ENCODE measurements at regions not wholly inside any gene's neighbourhood (a gene's known extent, or its start where the extent isn't known, plus 50 kb on each side); places are given as distances from the start of the nearest gene placed in this dataset.

- CTCF ChIA-PET = no interaction called here
- no peaks in the 10 kb centered on the region for H4K20me1 ChIP-seq (replicated peaks; ENCODE audit: control insufficient read depth, extremely low read depth, insufficient read depth, low read length)
- H3K4me2 ChIP-seq (ENCODE audit: insufficient read depth, low read length) = no peak overlapping the region
- H2AFZ ChIP-seq (ENCODE audit: low read depth, low read length) = no peak overlapping the region
- H3K9me1 ChIP-seq (replicated peaks; ENCODE audit: control insufficient read depth, extremely low read depth, insufficient read depth, low read length) = no peaks in the 10 kb centered on the region
- no peaks in the 10 kb centered on the region for H3K36me3 ChIP-seq (ENCODE audit: control insufficient read depth in 2 of 2, extremely low read depth in 1 of 2, insufficient read depth in 2 of 2, low read length in 2 of 2)
- H3K4me1 ChIP-seq (ENCODE audit: control insufficient read depth, extremely low read depth, insufficient read depth, low read length) = no peaks in the 10 kb centered on the region
- no peak overlapping the region for H3K27ac ChIP-seq (ENCODE audit: insufficient read depth, low read depth, low read length)
- dilution Hi-C loops (cut with MboI; ENCODE audit: extremely low pct_ligation_motif_present, low sequenced_read_pairs) = no loop called here
- no peaks in the 10 kb centered on the region for H3K27me3 ChIP-seq (ENCODE audit: control insufficient read depth in 2 of 2, insufficient read depth in 2 of 2, low read length in 2 of 2)
- FAIRE-seq (no peak), DNase-seq (ENCODE audit: low read depth, low spot score) (no peak)
- no TSS peak for BruUV-seq (replicated peaks)
- no peak overlapping the region for H3K9ac ChIP-seq (replicated peaks; ENCODE audit: extremely low read depth, insufficient read depth, low read length)
- H3K9me3 ChIP-seq (replicated peaks; ENCODE audit: control insufficient read depth, insufficient read depth, low read length) = peaks cover 2% of the 10 kb centered on the region
- POLR2A ChIA-PET = no interaction called here
- intact Hi-C loops (cut with micrococcal nuclease) = no loop called here
- TF ChIP-seq JUN (IDR thresholded peaks at IDR 0.05; ENCODE audit: borderline replicate concordance, insufficient read depth, insufficient read length, low read depth) (no peak), EZH2 (IDR thresholded peaks at IDR 0.05; ENCODE audit: borderline replicate concordance, low read depth, low read length, severe bottlenecking) (no peak), POLR2AphosphoS5 (IDR thresholded peaks at IDR 0.05; ENCODE audit: insufficient read depth, low read depth, low read length) (no peak), FOS (IDR thresholded peaks at IDR 0.05; ENCODE audit: borderline replicate concordance, insufficient read depth, low read length) (no peak), MYC (IDR thresholded peaks at IDR 0.05; ENCODE audit: low read depth, low read length) (no peak), MAX (IDR thresholded peaks at IDR 0.05; ENCODE audit: insufficient read depth, insufficient read length) (no peak), GATA2 (IDR thresholded peaks at IDR 0.05; ENCODE audit: insufficient read depth, insufficient read length, low read depth, low read length) (no peak), POLR2A (IDR thresholded peaks at IDR 0.05; ENCODE audit: low read depth, low read length) (no peak), CTCF (IDR thresholded peaks at IDR 0.05; ENCODE audit: extremely low read depth in 1 of 2, insufficient read depth in 1 of 2, low read depth in 1 of 2, low read length in 2 of 2) (no peak)
- no peaks in the 10 kb centered on the region for H3K79me2 ChIP-seq (ENCODE audit: control insufficient read depth, insufficient read depth, low read length)
- no peak overlapping the region for H3K4me3 ChIP-seq (replicated peaks in 1 of 3; ENCODE audit: insufficient read depth in 1 of 3, low read depth in 1 of 3, low read length in 3 of 3)
Observed at GRCh38 chr13:22325761-22326160, 654.9 kb downstream of the FGF9 start.

All from endothelial cell of umbilical vein (primary cell).